OCI-LY1 (cell line): ENCODE measurements at regions not wholly inside any gene's neighbourhood (a gene's known extent, or its start where the extent isn't known, plus 50 kb on each side); places are given as distances from the start of the nearest gene placed in this dataset.

ENCODE experiments used
- EZH2 ChIP-seq: fragments of 200-600 bp; sonication (generic), shearing (Covaris generic); IDR thresholded peaks from 2 replicates; pipeline ENCODE4 v1.8.0; 2017; ENCODE audit warnings: borderline replicate concordance, mixed run types, mild to moderate bottlenecking, antibody characterized with exemption, low read length, moderate library complexity, mixed read lengths
- TF ChIP-seq, protein P1 (sequence below): fragments of 200-600 bp; sonication (generic), shearing (Covaris generic); IDR thresholded peaks from 2 replicates; pipeline ENCODE4 v1.5.1; 2017; ENCODE audit warnings: mild to moderate bottlenecking, antibody characterized with exemption, low read length, moderate library complexity, mixed read lengths

DNA sequence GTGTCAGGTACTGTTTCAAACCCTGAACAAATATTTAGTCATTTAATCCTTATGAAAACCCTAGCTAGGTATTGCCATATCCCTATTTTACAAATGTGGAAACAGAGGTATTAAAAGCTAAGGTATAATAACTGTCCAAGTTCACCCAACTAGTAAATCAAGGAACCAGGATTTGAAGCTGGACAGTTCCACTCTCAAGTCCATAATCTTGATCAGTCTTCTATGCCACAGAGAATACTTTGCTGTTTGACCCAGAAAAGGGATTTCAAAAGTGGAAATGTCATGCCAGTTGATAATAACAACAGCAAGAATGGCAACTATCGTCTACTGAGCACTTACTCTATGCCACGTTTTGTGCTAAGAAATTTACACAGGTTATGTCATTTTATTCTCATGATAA is 90.4 kb upstream of the KIT start:
- TF ChIP-seq, protein P1, sequence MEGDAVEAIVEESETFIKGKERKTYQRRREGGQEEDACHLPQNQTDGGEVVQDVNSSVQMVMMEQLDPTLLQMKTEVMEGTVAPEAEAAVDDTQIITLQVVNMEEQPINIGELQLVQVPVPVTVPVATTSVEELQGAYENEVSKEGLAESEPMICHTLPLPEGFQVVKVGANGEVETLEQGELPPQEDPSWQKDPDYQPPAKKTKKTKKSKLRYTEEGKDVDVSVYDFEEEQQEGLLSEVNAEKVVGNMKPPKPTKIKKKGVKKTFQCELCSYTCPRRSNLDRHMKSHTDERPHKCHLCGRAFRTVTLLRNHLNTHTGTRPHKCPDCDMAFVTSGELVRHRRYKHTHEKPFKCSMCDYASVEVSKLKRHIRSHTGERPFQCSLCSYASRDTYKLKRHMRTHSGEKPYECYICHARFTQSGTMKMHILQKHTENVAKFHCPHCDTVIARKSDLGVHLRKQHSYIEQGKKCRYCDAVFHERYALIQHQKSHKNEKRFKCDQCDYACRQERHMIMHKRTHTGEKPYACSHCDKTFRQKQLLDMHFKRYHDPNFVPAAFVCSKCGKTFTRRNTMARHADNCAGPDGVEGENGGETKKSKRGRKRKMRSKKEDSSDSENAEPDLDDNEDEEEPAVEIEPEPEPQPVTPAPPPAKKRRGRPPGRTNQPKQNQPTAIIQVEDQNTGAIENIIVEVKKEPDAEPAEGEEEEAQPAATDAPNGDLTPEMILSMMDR, result no peak
- TF ChIP-seq EZH2, result no peak
